HG02763 (cell line): ENCODE measurements at regions not wholly inside any gene's neighbourhood (a gene's known extent, or its start where the extent isn't known, plus 50 kb on each side); places are given as distances from the start of the nearest gene placed in this dataset.

ENCODE experiments used
- ATAC-seq: cut with Tn5 transposase; IDR thresholded peaks from one replicate; pipeline ENCODE4 v1.9.1; 2021; ENCODE audit warnings: mild to moderate bottlenecking, moderate library complexity; ENCODE audit not compliant: unreplicated experiment

- ATAC-seq = no peak
Measured at GRCh38 chr18:41269294-41269693, 685.7 kb upstream of the PIK3C3 start.

- ATAC-seq = no peak
Measured at GRCh38 chr18:41268271-41268670, 686.8 kb upstream of the PIK3C3 start.

- ATAC-seq = no peak
Measured at GRCh38 chr18:41266616-41267015, 688.4 kb upstream of the PIK3C3 start.

GRCh38 chr18:41266204-41266603, 688.8 kb upstream of the PIK3C3 start:
- no peak for ATAC-seq

- ATAC-seq = no peak
Measured at GRCh38 chr18:41265047-41265446, 690.0 kb upstream of the PIK3C3 start.

- no peak for ATAC-seq
Measured at GRCh38 chr18:41263956-41264355, 691.1 kb upstream of the PIK3C3 start.

- ATAC-seq = no peak
Measured at GRCh38 chr18:41262688-41263087, 692.3 kb upstream of the PIK3C3 start.

- ATAC-seq = no peak
Measured at GRCh38 chr18:41244591-41245037, 710.4 kb upstream of the PIK3C3 start.

- no peak for ATAC-seq
Measured at GRCh38 chr18:41237317-41237716, 717.7 kb upstream of the PIK3C3 start.

GRCh38 chr18:41231681-41232080, 723.4 kb upstream of the PIK3C3 start:
- no peak for ATAC-seq

GRCh38 chr18:41227993-41228392, 727.0 kb upstream of the PIK3C3 start:
- ATAC-seq = no peak

GRCh38 chr18:41226911-41227310, 728.1 kb upstream of the PIK3C3 start:
- ATAC-seq = no peak

GRCh38 chr18:41226186-41226585, 728.8 kb upstream of the PIK3C3 start:
- no peak for ATAC-seq

- no peak for ATAC-seq
Measured at GRCh38 chr18:41216341-41217003, 738.6 kb upstream of the PIK3C3 start.

GRCh38 chr18:41207706-41208105, 747.3 kb upstream of the PIK3C3 start:
- ATAC-seq = no peak

GRCh38 chr18:41206341-41206830, 748.6 kb upstream of the PIK3C3 start:
- no peak for ATAC-seq

GRCh38 chr18:41199212-41199611, 755.8 kb upstream of the PIK3C3 start:
- ATAC-seq = no peak

GRCh38 chr18:41197967-41198366, 757.1 kb upstream of the PIK3C3 start:
- no peak for ATAC-seq

- no peak for ATAC-seq
Measured at GRCh38 chr18:41170346-41170745, 784.7 kb upstream of the PIK3C3 start.

- ATAC-seq = no peak
Measured at GRCh38 chr18:41165625-41166024, 789.4 kb upstream of the PIK3C3 start.

GRCh38 chr18:41162781-41163180, 792.3 kb upstream of the PIK3C3 start:
- ATAC-seq = no peak

- ATAC-seq = no peak
Measured at GRCh38 chr18:41162191-41162590, 792.8 kb upstream of the PIK3C3 start.
